Stomach (tissue), 8 donors: ENCODE measurements at regions not wholly inside any gene's neighbourhood (a gene's known extent, or its start where the extent isn't known, plus 50 kb on each side); places are given as distances from the start of the nearest gene placed in this dataset.

ENCODE experiments used
- DNase-seq, 2 donors: peaks; one replicate each; pipeline versions ENCODE4 v3.0.0 to v3.0.0-alpha.2; 2013 to 2019
- H3K27ac ChIP-seq, 5 donors: fragments of 200-600 bp in 4 of 5; sonication (generic) in 4 of 5; one replicate each; pipeline ENCODE4 v1.5.1; 2013 to 2019; ENCODE audit warnings: mild to moderate bottlenecking in 1 of 5, moderate library complexity in 1 of 5
- H3K27me3 ChIP-seq, 3 donors: fragments of 200-600 bp; sonication (generic); one replicate each; pipeline ENCODE4 v1.5.1; 2017 to 2019; ENCODE audit warnings: mixed run types in 1 of 3
- H3K36me3 ChIP-seq, 4 donors: fragments of 200-600 bp; sonication (generic); 1 replicate in 3 of 4; 2 replicates in 1 of 4; pipeline ENCODE4 v1.5.1; 2016 to 2019
- H3K4me1 ChIP-seq, 4 donors: fragments of 200-600 bp; sonication (generic); one replicate each; pipeline ENCODE4 v1.5.1; 2016 to 2019
- H3K4me3 ChIP-seq, 4 donors: fragments of 200-600 bp; sonication (generic) in 3 of 4; one replicate each; pipeline ENCODE4 v1.5.1; 2016 to 2019; ENCODE audit warnings: mild to moderate bottlenecking in 1 of 4
- H3K9me3 ChIP-seq, 4 donors: fragments of 200-600 bp; sonication (generic); one replicate each; pipeline ENCODE4 v1.5.1; 2016 to 2019
- EP300 ChIP-seq: sonication (generic); formaldehyde crosslinking; IDR thresholded peaks from one replicate; pipeline ENCODE4 v1.6.1; 2017; ENCODE audit warnings: antibody characterized with exemption
- POLR2A ChIP-seq, 4 donors: fragments of 450-650 bp; IDR thresholded peaks; one replicate each; pipeline ENCODE4 v1.6.1; 2016; ENCODE audit warnings: antibody characterized with exemption in 4 of 4, control low read depth in 2 of 4, mild to moderate bottlenecking in 1 of 4, moderate library complexity in 1 of 4
- POLR2AphosphoS5 ChIP-seq, 3 donors: sonication (generic); formaldehyde crosslinking; IDR thresholded peaks; one replicate each; pipeline ENCODE4 v1.6.1; 2016; ENCODE audit warnings: antibody characterized with exemption in 3 of 3
- WGBS, 5 donors: extraction: QIAGEN DNeasy Blood & Tissue Kit in 3 of 5; methylation state at CpG; one replicate each; pipeline versions ENCODE4 v1.1.5 to v1.1.7; 2013 to 2018; 5-methylcytosine and 5-hydroxymethylcytosine counted together
- intact Hi-C: fragments of 100-400 bp; cut with DNase I; formaldehyde crosslinking; loops from one replicate; pipeline ENCODE4 v1.15.1; 2023; ENCODE audit warnings: low total_unique reads
- TF ChIP-seq, protein P1 (sequence below), 7 experiments: fragments of 450-650 bp in 4 of 7; fragments of 200-600 bp in 3 of 7; sonication (generic) in 3 of 7; IDR thresholded peaks; one replicate each; pipeline ENCODE4 v1.5.1; 2016 to 2019; ENCODE audit warnings: antibody characterized with exemption in 7 of 7, control low read depth in 2 of 7, mild to moderate bottlenecking in 1 of 7
- donor health status: healthy with polysubstance abuse.
- donor health status: Bipolar disorder and iron deficiency.
- donor health status: healthy.

DNA sequence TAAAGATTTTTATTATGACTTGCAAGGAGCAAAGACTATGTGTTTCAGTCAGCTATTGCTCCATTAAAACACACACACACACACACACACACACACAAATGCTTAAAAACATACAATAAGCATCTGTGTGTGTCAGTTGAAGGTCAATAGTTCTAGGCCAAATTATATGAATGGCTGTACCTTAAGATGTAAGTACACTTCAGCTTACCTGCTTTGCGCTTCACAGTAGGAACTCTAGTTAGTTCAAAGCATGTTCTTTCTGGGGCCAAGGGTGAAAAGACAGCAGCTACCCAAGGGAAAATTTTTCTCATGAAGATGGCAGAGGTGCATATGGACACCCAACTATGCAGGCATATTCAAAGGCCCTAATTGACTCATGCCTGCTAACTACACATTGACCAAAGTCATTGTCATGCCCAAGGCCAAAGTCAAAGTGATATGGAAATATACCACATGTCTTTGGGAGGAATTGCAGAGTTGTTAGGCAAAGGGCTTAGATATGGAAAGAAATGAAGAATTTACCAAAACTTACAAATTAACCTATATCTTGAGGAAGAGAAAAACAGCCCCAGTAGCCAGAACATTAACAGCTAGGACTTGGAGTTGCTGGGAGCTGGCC is 61.9 kb upstream of the BTN3A2 start:
- TF ChIP-seq POLR2AphosphoS5 (IDR thresholded peaks at IDR 0.05): no peak
- no peak for TF ChIP-seq EP300
- TF ChIP-seq POLR2A (IDR thresholded peaks at IDR 0.05): no peak
- TF ChIP-seq, protein P1, sequence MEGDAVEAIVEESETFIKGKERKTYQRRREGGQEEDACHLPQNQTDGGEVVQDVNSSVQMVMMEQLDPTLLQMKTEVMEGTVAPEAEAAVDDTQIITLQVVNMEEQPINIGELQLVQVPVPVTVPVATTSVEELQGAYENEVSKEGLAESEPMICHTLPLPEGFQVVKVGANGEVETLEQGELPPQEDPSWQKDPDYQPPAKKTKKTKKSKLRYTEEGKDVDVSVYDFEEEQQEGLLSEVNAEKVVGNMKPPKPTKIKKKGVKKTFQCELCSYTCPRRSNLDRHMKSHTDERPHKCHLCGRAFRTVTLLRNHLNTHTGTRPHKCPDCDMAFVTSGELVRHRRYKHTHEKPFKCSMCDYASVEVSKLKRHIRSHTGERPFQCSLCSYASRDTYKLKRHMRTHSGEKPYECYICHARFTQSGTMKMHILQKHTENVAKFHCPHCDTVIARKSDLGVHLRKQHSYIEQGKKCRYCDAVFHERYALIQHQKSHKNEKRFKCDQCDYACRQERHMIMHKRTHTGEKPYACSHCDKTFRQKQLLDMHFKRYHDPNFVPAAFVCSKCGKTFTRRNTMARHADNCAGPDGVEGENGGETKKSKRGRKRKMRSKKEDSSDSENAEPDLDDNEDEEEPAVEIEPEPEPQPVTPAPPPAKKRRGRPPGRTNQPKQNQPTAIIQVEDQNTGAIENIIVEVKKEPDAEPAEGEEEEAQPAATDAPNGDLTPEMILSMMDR (IDR thresholded peaks at IDR 0.05): no peak
- Histone ChIP-seq H3K4me3 (no peak overlapping the region), H3K27me3 (peaks cover 0 to 18% (median 0%) of the 10 kb centered on the region in 3 donors), H3K4me1 (peaks cover 0 to 5% (median 0%) of the 10 kb centered on the region in 4 donors), H3K36me3 (no peaks in the 10 kb centered on the region), H3K27ac (no peak overlapping the region), H3K9me3 (no peaks in the 10 kb centered on the region)
- 90 to 100% (median 96%) methylated on average over 1 of the region's 1 CpG for WGBS, 5 donors
- no peak for DNase-seq
- intact Hi-C loops: no loop called here

GRCh38 chr6:26304213-26304796 is 60.7 kb upstream of the BTN3A2 start:
- H3K4me1 ChIP-seq: peaks cover 0 to 5% (median 0%) of the 10 kb centered on the region in 4 donors
- H3K4me3 ChIP-seq: peak overlapping the region; percentile 28 to 44 (median 38)
- no peak for TF ChIP-seq POLR2AphosphoS5 (IDR thresholded peaks at IDR 0.05)
- WGBS, 5 donors: 37 to 45% (median 43%) methylated on average over 3 of the region's 3 CpGs
- H3K27me3 ChIP-seq: peaks cover 0 to 6% (median 0%) of the 10 kb centered on the region in 3 donors
- H3K36me3 ChIP-seq: no peaks in the 10 kb centered on the region
- H3K9me3 ChIP-seq: no peaks in the 10 kb centered on the region
- intact Hi-C loops: no loop called here
- DNase-seq: no peak
- H3K27ac ChIP-seq: peak overlapping the region; percentile 9 to 85 (median 78)

DNA sequence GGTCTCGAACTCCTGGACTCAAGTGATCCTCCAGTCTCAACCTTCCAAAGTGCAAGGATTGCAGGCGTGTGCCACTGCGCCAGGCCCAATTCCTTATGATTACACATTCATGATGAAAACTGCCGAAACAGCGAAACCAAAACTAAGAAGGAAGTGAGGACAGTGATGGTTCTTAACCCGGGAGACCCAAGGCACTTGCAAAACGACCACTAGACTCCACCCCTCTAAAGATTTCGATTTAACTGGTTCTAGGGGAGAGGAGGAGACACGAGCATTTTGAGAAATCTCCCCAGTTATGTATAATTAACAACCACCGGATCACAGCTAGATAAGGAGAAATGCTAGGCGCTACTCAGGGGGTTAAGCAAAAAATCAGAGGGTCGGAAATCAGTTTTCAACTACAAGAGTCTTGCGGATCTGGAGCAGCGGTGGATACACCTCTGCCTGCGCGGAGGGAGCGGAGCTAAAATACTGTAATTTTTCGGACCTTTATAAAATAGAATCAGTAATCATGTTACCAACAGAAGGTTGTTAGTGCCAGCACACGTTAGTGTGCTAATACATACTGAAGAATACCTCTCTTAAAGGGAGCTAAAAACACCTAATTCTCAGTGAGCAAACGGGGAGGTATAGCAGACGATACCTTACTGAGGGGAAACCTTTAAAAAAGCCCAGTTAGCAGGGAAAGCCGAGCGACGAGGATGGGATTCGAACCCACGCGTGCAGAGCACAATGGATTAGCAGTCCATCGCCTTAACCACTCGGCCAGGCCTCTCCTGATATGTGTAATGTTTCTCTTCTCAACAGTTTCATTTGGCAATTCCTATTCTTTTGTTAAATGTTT is 60.0 kb upstream of the BTN3A2 start:
- Histone ChIP-seq H3K4me1 (peaks cover 0 to 5% (median 0%) of the 10 kb centered on the region in 4 donors), H3K4me3 (peak overlapping the region; percentile 28 to 44 (median 38)), H3K27me3 (peaks cover 0 to 5% (median 0%) of the 10 kb centered on the region in 3 donors), H3K27ac (peak overlapping the region; percentile 9 to 85 (median 78)), H3K36me3 (no peaks in the 10 kb centered on the region), H3K9me3 (no peaks in the 10 kb centered on the region)
- 7 to 27% (median 13%) methylated on average over 29 of the region's 29 CpGs for WGBS, 5 donors
- TF ChIP-seq EP300 (no peak), POLR2A (IDR thresholded peaks at IDR 0.05) (no peak), POLR2AphosphoS5 (IDR thresholded peaks at IDR 0.05) (no peak)
- TF ChIP-seq, protein P1 (IDR thresholded peaks at IDR 0.05): no peak
- intact Hi-C loops: no loop called here
- peak; percentile 44 to 81 for DNase-seq

DNA sequence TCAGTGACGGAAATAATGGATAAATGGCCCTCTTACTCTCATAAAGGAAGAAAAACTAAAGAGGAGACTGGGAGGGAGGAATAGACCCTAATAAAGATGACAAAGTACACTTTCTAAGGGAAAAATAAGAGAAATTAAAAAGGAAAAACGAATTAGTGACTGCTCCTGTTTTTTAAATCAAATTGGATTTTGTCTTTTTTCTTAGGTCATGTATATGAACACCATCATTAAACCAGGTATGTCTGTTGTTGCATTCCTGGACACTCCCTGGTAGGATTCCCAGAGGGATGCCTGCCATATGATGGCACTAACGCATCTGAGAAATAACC is 59.4 kb upstream of the BTN3A2 start:
- Histone ChIP-seq H3K4me3 (peak overlapping the region in 1 of 4 donors; percentile 40), H3K9me3 (no peaks in the 10 kb centered on the region), H3K4me1 (peaks cover 0 to 5% (median 0%) of the 10 kb centered on the region in 4 donors), H3K36me3 (no peaks in the 10 kb centered on the region), H3K27me3 (peaks cover 0 to 5% (median 0%) of the 10 kb centered on the region in 3 donors), H3K27ac (peak overlapping the region in 3 of 5 donors; percentile 78 to 85 (median 83))
- no peak for DNase-seq
- intact Hi-C loops: no loop called here
- WGBS, 5 donors: 46 to 59% (median 56%) methylated on average over 3 of the region's 3 CpGs
- TF ChIP-seq EP300 (no peak), POLR2A (IDR thresholded peaks at IDR 0.05) (no peak), POLR2AphosphoS5 (IDR thresholded peaks at IDR 0.05) (no peak)
- TF ChIP-seq, protein P1 (IDR thresholded peaks at IDR 0.05): no peak
